OCI-LY1 (cell line): ENCODE measurements at regions not wholly inside any gene's neighbourhood (a gene's known extent, or its start where the extent isn't known, plus 50 kb on each side); places are given as distances from the start of the nearest gene placed in this dataset.

Source experiments
- H2AFZ ChIP-seq: fragments of 200-600 bp; sonication (generic), shearing (Covaris generic); 2 replicates; pipeline ENCODE4 v1.6.0; 2014; ENCODE audit warnings: antibody characterized with exemption, mild to moderate bottlenecking, low read length
- H3F3A ChIP-seq: fragments of 200-600 bp; sonication (generic), shearing (Covaris generic); 2 replicates; pipeline ENCODE4 v1.6.0; 2014; ENCODE audit warnings: mild to moderate bottlenecking, antibody characterized with exemption, low read length, moderate library complexity; ENCODE audit not compliant: insufficient read depth
- H3K27ac ChIP-seq: fragments of 200-600 bp; sonication (generic); 2 replicates; pipeline ENCODE4 v1.5.1; 2014; ENCODE audit warnings: low read length, mixed run types, mild to moderate bottlenecking, low read depth; ENCODE audit not compliant: poor library complexity, severe bottlenecking
- H3K27me3 ChIP-seq: fragments of 200-600 bp; sonication (generic); 2 replicates; pipeline ENCODE4 v1.6.0; 2014; ENCODE audit warnings: antibody characterized with exemption, mild to moderate bottlenecking, low read length, moderate library complexity; ENCODE audit not compliant: insufficient read depth
- H3K36me3 ChIP-seq: fragments of 200-600 bp; sonication (generic); 2 replicates; pipeline ENCODE4 v1.6.1; 2014; ENCODE audit warnings: mild to moderate bottlenecking, antibody characterized with exemption, low read length, moderate library complexity, mixed read lengths; ENCODE audit not compliant: insufficient read depth
- H3K4me1 ChIP-seq: fragments of 200-600 bp; sonication (generic); 2 replicates; pipeline ENCODE4 v1.5.1; 2014; ENCODE audit warnings: mild to moderate bottlenecking, low read length, moderate library complexity; ENCODE audit not compliant: insufficient read depth, severe bottlenecking
- H3K4me2 ChIP-seq: fragments of 200-600 bp; sonication (generic), shearing (Covaris generic); 2 replicates; pipeline ENCODE4 v1.6.1; 2014; ENCODE audit warnings: low read length
- H3K4me3 ChIP-seq: fragments of 200-600 bp; sonication (generic); 2 replicates; pipeline ENCODE4 v1.5.1; 2014; ENCODE audit warnings: low read length, low read depth, mild to moderate bottlenecking, mixed read lengths; ENCODE audit not compliant: poor library complexity, severe bottlenecking
- H3K79me2 ChIP-seq: fragments of 200-600 bp; shearing (Covaris generic); 2 replicates; pipeline ENCODE4 v1.6.1; 2016; ENCODE audit warnings: mixed run types, low read length, mixed read lengths; ENCODE audit not compliant: insufficient read depth
- H3K9ac ChIP-seq: fragments of 200-600 bp; sonication (generic), shearing (Covaris generic); 2 replicates; pipeline ENCODE4 v1.6.1; 2014; ENCODE audit warnings: mild to moderate bottlenecking, low read length, mixed read lengths
- H3K9me2 ChIP-seq: fragments of 200-600 bp; sonication (generic), shearing (Covaris generic); 2 replicates; pipeline ENCODE4 v1.6.1; 2014; ENCODE audit warnings: low read depth, mild to moderate bottlenecking, low read length, mixed read lengths
- H3K9me3 ChIP-seq: fragments of 200-600 bp; shearing (Covaris generic); 2 replicates; pipeline ENCODE4 v1.6.1; 2014; ENCODE audit warnings: low read length, mixed read lengths
- H4K20me1 ChIP-seq: fragments of 200-600 bp; sonication (generic), shearing (Covaris generic); 2 replicates; pipeline ENCODE4 v1.6.0; 2016; ENCODE audit warnings: mild to moderate bottlenecking, low read length; ENCODE audit not compliant: insufficient read depth
- CTCF ChIP-seq: fragments of 200-600 bp; sonication (generic), shearing (Covaris generic); IDR thresholded peaks from 2 replicates; pipeline ENCODE4 v1.5.1; 2017; ENCODE audit warnings: mild to moderate bottlenecking, antibody characterized with exemption, low read length, moderate library complexity, mixed read lengths
- EZH2 ChIP-seq: fragments of 200-600 bp; sonication (generic), shearing (Covaris generic); IDR thresholded peaks from 2 replicates; pipeline ENCODE4 v1.8.0; 2017; ENCODE audit warnings: borderline replicate concordance, mixed run types, mild to moderate bottlenecking, antibody characterized with exemption, low read length, moderate library complexity, mixed read lengths

DNA sequence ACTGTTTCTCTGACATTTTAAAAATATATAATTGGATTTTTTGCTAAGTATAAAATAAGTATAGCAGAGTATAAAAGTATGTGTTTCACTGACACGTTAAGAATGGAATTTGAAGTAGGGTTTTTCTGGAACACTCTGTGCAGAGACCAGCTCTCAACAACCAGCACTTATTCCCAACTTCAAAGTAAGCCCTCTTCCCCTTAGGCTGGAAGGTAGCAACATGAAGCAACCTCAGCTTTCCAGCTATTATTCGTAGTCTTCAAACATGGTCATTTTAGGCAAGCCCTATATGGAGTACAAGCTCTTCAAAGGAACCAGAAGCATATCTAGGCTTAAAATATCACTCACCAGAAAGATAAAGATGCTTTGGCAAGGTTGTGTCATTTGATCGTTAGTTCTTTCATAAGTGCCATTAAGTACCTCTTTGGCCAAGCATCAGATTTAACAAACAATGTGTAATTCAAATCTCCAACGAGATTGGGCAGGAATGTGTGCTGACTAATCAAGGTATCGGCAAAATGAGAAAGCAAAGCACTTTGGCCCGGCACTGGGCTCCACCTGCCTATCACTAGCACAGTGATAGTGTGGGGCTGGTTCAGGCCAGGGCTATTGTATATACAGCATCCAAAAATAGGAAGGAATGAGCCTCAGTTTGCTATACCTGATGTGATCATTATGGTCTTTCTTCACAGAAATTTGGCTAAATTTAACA, 95.9 kb upstream of the FREM2 start:
- H3K27me3 ChIP-seq, result no peaks in the 10 kb centered on the region
- no peaks in the 10 kb centered on the region for H4K20me1 ChIP-seq
- H3F3A ChIP-seq, result no peaks in the 10 kb centered on the region
- H3K9ac ChIP-seq, result no peak overlapping the region
- no peaks in the 10 kb centered on the region for H3K36me3 ChIP-seq
- no peak overlapping the region for H3K4me2 ChIP-seq
- no peaks in the 10 kb centered on the region for H3K9me2 ChIP-seq
- no peak overlapping the region for H3K27ac ChIP-seq
- H2AFZ ChIP-seq, result no peak overlapping the region
- no peak overlapping the region for H3K4me3 ChIP-seq
- H3K4me1 ChIP-seq, result no peaks in the 10 kb centered on the region
- H3K79me2 ChIP-seq, result no peaks in the 10 kb centered on the region
- no peaks in the 10 kb centered on the region for H3K9me3 ChIP-seq
- TF ChIP-seq CTCF (no peak), EZH2 (no peak)

DNA sequence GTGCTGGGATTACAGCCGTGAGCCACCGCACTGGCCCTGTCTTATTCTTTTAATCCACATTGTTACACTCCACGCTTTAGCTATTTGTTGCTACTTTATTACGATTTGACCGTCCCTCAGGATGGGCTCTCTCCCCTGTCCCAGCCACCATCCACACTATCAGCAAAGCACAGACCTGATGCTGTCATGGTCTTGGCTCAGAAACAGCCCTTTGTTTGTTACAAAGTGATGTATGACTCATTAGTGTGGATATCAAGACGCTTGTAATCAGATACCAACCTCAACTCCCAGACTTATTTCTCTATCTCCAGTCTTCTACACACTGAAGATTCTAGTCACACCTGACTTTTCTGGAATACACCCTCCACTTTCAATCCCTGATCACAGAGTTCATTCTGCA, 84.6 kb upstream of the FREM2 start:
- Histone ChIP-seq H4K20me1 (no peaks in the 10 kb centered on the region), H3K27ac (no peak overlapping the region), H3K9me2 (no peaks in the 10 kb centered on the region), H3K9me3 (no peaks in the 10 kb centered on the region), H3F3A (no peaks in the 10 kb centered on the region), H2AFZ (no peak overlapping the region), H3K36me3 (no peaks in the 10 kb centered on the region), H3K4me2 (no peak overlapping the region), H3K4me3 (no peak overlapping the region), H3K79me2 (no peaks in the 10 kb centered on the region), H3K27me3 (no peaks in the 10 kb centered on the region), H3K4me1 (no peaks in the 10 kb centered on the region), H3K9ac (no peak overlapping the region)
- no peak for TF ChIP-seq EZH2
- TF ChIP-seq CTCF, result no peak

GRCh38 chr13:38606699-38607535, 80.0 kb upstream of the FREM2 start:
- Histone ChIP-seq H3K9me3 (no peaks in the 10 kb centered on the region), H3K27me3 (no peaks in the 10 kb centered on the region), H3K27ac (no peak overlapping the region), H3K36me3 (no peaks in the 10 kb centered on the region), H3K79me2 (no peaks in the 10 kb centered on the region), H3K9ac (no peak overlapping the region), H3K4me1 (no peaks in the 10 kb centered on the region), H3K9me2 (no peaks in the 10 kb centered on the region), H3F3A (no peaks in the 10 kb centered on the region), H2AFZ (no peak overlapping the region), H4K20me1 (no peaks in the 10 kb centered on the region), H3K4me3 (no peak overlapping the region), H3K4me2 (no peak overlapping the region)
- no peak for TF ChIP-seq CTCF
- TF ChIP-seq EZH2, result no peak
